ENCODE measurements at regions not wholly inside any gene's neighbourhood (a gene's known extent, or its start where the extent isn't known, plus 50 kb on each side); places are given as distances from the start of the nearest gene placed in this dataset.
"Not testable (repeated sequence)": the region's sequence is repeated elsewhere in the genome, so short reads cannot be mapped to it uniquely, and the experiment has no call there.

GRCh38 chr3:71983694-71984093 lies 198.7 kb upstream of the PROK2 start:
- H3K79me2 ChIP-seq (ENCODE audit: insufficient read depth, low read length) = no peaks in the 10 kb centered on the region
- H3K36me3 Mint-ChIP-seq (ENCODE audit: low read depth, unreplicated experiment) = no peaks in the 10 kb centered on the region
- peaks cover 2% of the 10 kb centered on the region for H3K9me3 Mint-ChIP-seq (ENCODE audit: unreplicated experiment)
- no peak overlapping the region for H3K27ac ChIP-seq (ENCODE audit: low read depth, low read length)
- DNase-seq (ENCODE audit: low read depth) (no peak), FAIRE-seq (no peak)
- peaks cover 15% of the 10 kb centered on the region for H3K4me1 Mint-ChIP-seq (ENCODE audit: low read depth, unreplicated experiment)
- TF ChIP-seq CTCF (IDR thresholded peaks at IDR 0.05; ENCODE audit: insufficient read depth, low read depth, low read length) (no peak), EZH2 (IDR thresholded peaks at IDR 0.05; ENCODE audit: insufficient read depth, low read length) (no peak)
- no peaks in the 10 kb centered on the region for H3K9me3 ChIP-seq (ENCODE audit: insufficient read depth, low read depth, low read length)
- H3K9ac ChIP-seq (ENCODE audit: low read length) = no peak overlapping the region
- peaks cover 7% of the 10 kb centered on the region for H3K4me1 ChIP-seq (ENCODE audit: insufficient read depth, low read length)
- peaks cover under 1% of the 10 kb centered on the region for H3K27me3 ChIP-seq (ENCODE audit: insufficient read depth, low read length)
- no peaks in the 10 kb centered on the region for H3K36me3 ChIP-seq (ENCODE audit: insufficient read depth, low read length)
- no peak overlapping the region for H2AFZ ChIP-seq (ENCODE audit: low read depth, low read length)
- H3K27me3 Mint-ChIP-seq (ENCODE audit: low read depth, unreplicated experiment) = peaks cover 5% of the 10 kb centered on the region
- no peak overlapping the region for H3K4me3 ChIP-seq (ENCODE audit: insufficient read depth, low read depth, low read length)
- no peak overlapping the region for H3K4me3 Mint-ChIP-seq (ENCODE audit: unreplicated experiment)
- no peak overlapping the region for H3K4me2 ChIP-seq (ENCODE audit: low read length)
- H4K20me1 ChIP-seq (ENCODE audit: insufficient read depth, low read length) = no peaks in the 10 kb centered on the region
- no peak overlapping the region for H3K27ac Mint-ChIP-seq (ENCODE audit: unreplicated experiment)

GRCh38 chr3:71982506-71983258 lies 197.7 kb upstream of the PROK2 start:
- not testable (repeated sequence) for H3K27me3 Mint-ChIP-seq (ENCODE audit: low read depth, unreplicated experiment); H3K9me3 ChIP-seq (ENCODE audit: insufficient read depth, low read depth, low read length); H2AFZ ChIP-seq (ENCODE audit: low read depth, low read length); H3K4me1 ChIP-seq (ENCODE audit: insufficient read depth, low read length); H3K36me3 Mint-ChIP-seq (ENCODE audit: low read depth, unreplicated experiment); H3K79me2 ChIP-seq (ENCODE audit: insufficient read depth, low read length); H3K9me3 Mint-ChIP-seq (ENCODE audit: unreplicated experiment); H3K27ac ChIP-seq (ENCODE audit: low read depth, low read length); H3K4me3 Mint-ChIP-seq (ENCODE audit: unreplicated experiment); H3K4me3 ChIP-seq (ENCODE audit: insufficient read depth, low read depth, low read length); H4K20me1 ChIP-seq (ENCODE audit: insufficient read depth, low read length); H3K36me3 ChIP-seq (ENCODE audit: insufficient read depth, low read length); H3K9ac ChIP-seq (ENCODE audit: low read length); H3K27me3 ChIP-seq (ENCODE audit: insufficient read depth, low read length)
- Mint-ChIP-seq H3K27ac (ENCODE audit: unreplicated experiment) (peak overlapping the region; percentile 16), H3K4me1 (ENCODE audit: low read depth, unreplicated experiment) (peaks cover 11% of the 10 kb centered on the region)
- peak overlapping the region; percentile 39 for H3K4me2 ChIP-seq (ENCODE audit: low read length)
- FAIRE-seq (peak; percentile 50), DNase-seq (ENCODE audit: low read depth) (peak; percentile 84)

GRCh38 chr3:71979175-71979574 lies 194.2 kb upstream of the PROK2 start:
- no peak overlapping the region for H2AFZ ChIP-seq (ENCODE audit: low read depth, low read length)
- no peaks in the 10 kb centered on the region for H3K36me3 Mint-ChIP-seq (ENCODE audit: low read depth, unreplicated experiment)
- peaks cover 11% of the 10 kb centered on the region for H3K4me1 Mint-ChIP-seq (ENCODE audit: low read depth, unreplicated experiment)
- no peaks in the 10 kb centered on the region for H3K79me2 ChIP-seq (ENCODE audit: insufficient read depth, low read length)
- TF ChIP-seq CTCF (IDR thresholded peaks at IDR 0.05; ENCODE audit: insufficient read depth, low read depth, low read length) = no peak
- no peak for TF ChIP-seq EZH2 (IDR thresholded peaks at IDR 0.05; ENCODE audit: insufficient read depth, low read length)
- no peak overlapping the region for H3K27ac Mint-ChIP-seq (ENCODE audit: unreplicated experiment)
- FAIRE-seq (no peak), DNase-seq (ENCODE audit: low read depth) (no peak)
- H3K27me3 ChIP-seq (ENCODE audit: insufficient read depth, low read length) = peaks cover 6% of the 10 kb centered on the region
- H4K20me1 ChIP-seq (ENCODE audit: insufficient read depth, low read length) = no peaks in the 10 kb centered on the region
- H3K9me3 ChIP-seq (ENCODE audit: insufficient read depth, low read depth, low read length) = no peaks in the 10 kb centered on the region
- no peak overlapping the region for H3K9ac ChIP-seq (ENCODE audit: low read length)
- peaks cover 5% of the 10 kb centered on the region for H3K27me3 Mint-ChIP-seq (ENCODE audit: low read depth, unreplicated experiment)
- H3K27ac ChIP-seq (ENCODE audit: low read depth, low read length) = no peak overlapping the region
- H3K4me3 ChIP-seq (ENCODE audit: insufficient read depth, low read depth, low read length) = no peak overlapping the region
- no peaks in the 10 kb centered on the region for H3K36me3 ChIP-seq (ENCODE audit: insufficient read depth, low read length)
- peaks cover 2% of the 10 kb centered on the region for H3K9me3 Mint-ChIP-seq (ENCODE audit: unreplicated experiment)
- no peak overlapping the region for H3K4me2 ChIP-seq (ENCODE audit: low read length)
- peaks cover 7% of the 10 kb centered on the region for H3K4me1 ChIP-seq (ENCODE audit: insufficient read depth, low read length)
- no peak overlapping the region for H3K4me3 Mint-ChIP-seq (ENCODE audit: unreplicated experiment)

Measured in astrocyte (in vitro differentiated cells and primary cell).